ENCODE measurements at regions not wholly inside any gene's neighbourhood (a gene's known extent, or its start where the extent isn't known, plus 50 kb on each side); places are given as distances from the start of the nearest gene placed in this dataset.

DNA sequence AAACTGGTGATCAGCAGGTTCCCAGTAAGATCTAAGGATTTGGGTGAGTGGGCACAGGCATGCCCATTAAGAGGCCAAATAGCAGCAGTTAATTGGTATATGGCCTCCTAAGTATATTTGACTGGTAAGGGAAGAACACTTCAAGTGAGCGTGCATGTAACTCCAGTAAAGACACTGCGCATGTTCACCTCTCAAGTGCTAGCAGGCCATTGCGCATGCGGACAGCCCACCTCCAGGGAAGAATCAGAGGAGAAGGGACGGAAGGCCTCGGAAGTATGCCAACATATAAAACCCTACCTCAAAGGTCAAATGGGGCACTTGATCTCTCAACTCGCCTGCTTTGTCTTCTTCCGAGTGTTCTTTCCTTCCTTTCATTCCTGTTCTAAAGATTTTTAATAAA, 118.0 kb downstream of the ARL5B start:
- DNase-seq (no peak), ATAC-seq (ENCODE audit: low read depth) (no peak)
- H3K27ac ChIP-seq (ENCODE audit: low read length in 2 of 2), result no peak overlapping the region
- no peaks in the 10 kb centered on the region for H3K36me3 ChIP-seq (replicated peaks in 1 of 2; ENCODE audit: control extremely low read depth in 1 of 2, control insufficient read depth in 1 of 2, extremely low read depth in 1 of 2, insufficient read depth in 2 of 2, low read length in 1 of 2)
- no peaks in the 10 kb centered on the region for H3K79me2 ChIP-seq (ENCODE audit: control insufficient read depth, insufficient read depth, low read length)
- 84% methylated on average over 8 of the region's 8 CpGs for WGBS (ENCODE audit: insufficient coverage)
- intact Hi-C loops (cut with micrococcal nuclease), result no loop called here
- Mint-ChIP-seq H3K27ac (no peak overlapping the region), H3K27me3 (no peaks in the 10 kb centered on the region), H3K4me3 (no peak overlapping the region), H3K9me3 (ENCODE audit: insufficient read depth) (no peaks in the 10 kb centered on the region), H3K4me1 (no peaks in the 10 kb centered on the region)
- TF ChIP-seq, protein P1, sequence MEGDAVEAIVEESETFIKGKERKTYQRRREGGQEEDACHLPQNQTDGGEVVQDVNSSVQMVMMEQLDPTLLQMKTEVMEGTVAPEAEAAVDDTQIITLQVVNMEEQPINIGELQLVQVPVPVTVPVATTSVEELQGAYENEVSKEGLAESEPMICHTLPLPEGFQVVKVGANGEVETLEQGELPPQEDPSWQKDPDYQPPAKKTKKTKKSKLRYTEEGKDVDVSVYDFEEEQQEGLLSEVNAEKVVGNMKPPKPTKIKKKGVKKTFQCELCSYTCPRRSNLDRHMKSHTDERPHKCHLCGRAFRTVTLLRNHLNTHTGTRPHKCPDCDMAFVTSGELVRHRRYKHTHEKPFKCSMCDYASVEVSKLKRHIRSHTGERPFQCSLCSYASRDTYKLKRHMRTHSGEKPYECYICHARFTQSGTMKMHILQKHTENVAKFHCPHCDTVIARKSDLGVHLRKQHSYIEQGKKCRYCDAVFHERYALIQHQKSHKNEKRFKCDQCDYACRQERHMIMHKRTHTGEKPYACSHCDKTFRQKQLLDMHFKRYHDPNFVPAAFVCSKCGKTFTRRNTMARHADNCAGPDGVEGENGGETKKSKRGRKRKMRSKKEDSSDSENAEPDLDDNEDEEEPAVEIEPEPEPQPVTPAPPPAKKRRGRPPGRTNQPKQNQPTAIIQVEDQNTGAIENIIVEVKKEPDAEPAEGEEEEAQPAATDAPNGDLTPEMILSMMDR (IDR thresholded peaks at IDR 0.05), result no peak
- no peak for TF ChIP-seq EZH2 (IDR thresholded peaks at IDR 0.05; ENCODE audit: borderline replicate concordance, insufficient read depth, low read depth, low read length, poor library complexity, severe bottlenecking)
- H3K4me3 ChIP-seq (ENCODE audit: control extremely low read depth in 1 of 5, extremely low read depth in 1 of 5, insufficient read depth in 1 of 5, low read depth in 2 of 5, low read length in 4 of 5), result no peak overlapping the region
- ChIA-PET POLR2A (no interaction called here), CTCF (no interaction called here)
- no peak overlapping the region for H2AFZ ChIP-seq (ENCODE audit: insufficient read depth, low read depth, low read length, poor library complexity, severe bottlenecking)
- H3K9me3 ChIP-seq (ENCODE audit: control extremely low read depth in 1 of 3, control insufficient read depth in 2 of 3, insufficient read depth in 1 of 3, low read length in 2 of 3), result peaks cover 0 to 2% (median 0%) of the 10 kb centered on the region in 3 donors
- H4K20me1 ChIP-seq (ENCODE audit: control insufficient read depth, insufficient read depth, low read length, poor library complexity, severe bottlenecking), result no peaks in the 10 kb centered on the region
- H3K4me2 ChIP-seq (replicated peaks; ENCODE audit: low read depth, low read length, poor library complexity, severe bottlenecking), result no peak overlapping the region
- H3K4me1 ChIP-seq (ENCODE audit: control insufficient read depth in 2 of 2, insufficient read depth in 2 of 2, low read length in 2 of 2), result no peaks in the 10 kb centered on the region
- no peaks in the 10 kb centered on the region for H3K27me3 ChIP-seq (replicated peaks in 1 of 4; ENCODE audit: control extremely low read depth in 1 of 4, control insufficient read depth in 3 of 4, insufficient read depth in 4 of 4, low read length in 3 of 4)
- H3K9ac ChIP-seq (ENCODE audit: low read length), result no peak overlapping the region

DNA sequence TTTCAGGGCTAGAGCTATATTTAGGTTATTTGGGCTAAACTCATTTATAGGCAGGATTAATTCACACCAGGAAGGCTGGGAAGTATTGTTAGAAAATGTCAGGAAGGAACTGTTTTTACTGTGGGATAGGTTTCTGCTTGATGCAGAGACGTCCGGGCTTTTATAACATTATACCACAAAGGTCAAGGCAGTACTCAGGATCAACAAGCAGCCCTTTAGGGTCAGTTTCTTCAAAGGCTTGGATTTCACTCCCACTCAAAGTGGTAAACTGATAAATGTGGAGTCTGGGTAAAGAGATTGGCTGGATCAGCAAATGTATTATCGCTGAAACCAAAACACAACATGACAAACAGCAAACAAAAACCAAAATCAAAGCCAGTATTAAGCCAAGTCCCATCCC, 127.2 kb downstream of the ARL5B start:
- H3K9me3 Mint-ChIP-seq (ENCODE audit: insufficient read depth), result peaks cover 5% of the 10 kb centered on the region
- Histone ChIP-seq H3K9me3 (ENCODE audit: control extremely low read depth in 1 of 3, control insufficient read depth in 2 of 3, insufficient read depth in 1 of 3, low read length in 2 of 3) (no peaks in the 10 kb centered on the region), H2AFZ (ENCODE audit: insufficient read depth, low read depth, low read length, poor library complexity, severe bottlenecking) (no peak overlapping the region), H3K4me2 (replicated peaks; ENCODE audit: low read depth, low read length, poor library complexity, severe bottlenecking) (no peak overlapping the region), H3K9ac (ENCODE audit: low read length) (no peak overlapping the region), H3K36me3 (replicated peaks in 1 of 2; ENCODE audit: control extremely low read depth in 1 of 2, control insufficient read depth in 1 of 2, extremely low read depth in 1 of 2, insufficient read depth in 2 of 2, low read length in 1 of 2) (no peaks in the 10 kb centered on the region), H3K4me1 (ENCODE audit: control insufficient read depth in 2 of 2, insufficient read depth in 2 of 2, low read length in 2 of 2) (no peaks in the 10 kb centered on the region), H4K20me1 (ENCODE audit: control insufficient read depth, insufficient read depth, low read length, poor library complexity, severe bottlenecking) (no peaks in the 10 kb centered on the region), H3K27me3 (replicated peaks in 1 of 4; ENCODE audit: control extremely low read depth in 1 of 4, control insufficient read depth in 3 of 4, insufficient read depth in 4 of 4, low read length in 3 of 4) (no peaks in the 10 kb centered on the region), H3K79me2 (ENCODE audit: control insufficient read depth, insufficient read depth, low read length) (no peaks in the 10 kb centered on the region), H3K27ac (ENCODE audit: low read length in 2 of 2) (no peak overlapping the region), H3K4me3 (ENCODE audit: control extremely low read depth in 1 of 5, extremely low read depth in 1 of 5, insufficient read depth in 1 of 5, low read depth in 2 of 5, low read length in 4 of 5) (no peak overlapping the region)
- no peak overlapping the region for H3K27ac Mint-ChIP-seq
- CTCF ChIA-PET, result no interaction called here
- TF ChIP-seq, protein P1 (IDR thresholded peaks at IDR 0.05), result no peak
- no peak for TF ChIP-seq EZH2 (IDR thresholded peaks at IDR 0.05; ENCODE audit: borderline replicate concordance, insufficient read depth, low read depth, low read length, poor library complexity, severe bottlenecking)
- POLR2A ChIA-PET, result no interaction called here
- no peak for DNase-seq
- H3K27me3 Mint-ChIP-seq, result no peaks in the 10 kb centered on the region
- no CpG with 5 or more reads among the region's 3 CpGs for WGBS (ENCODE audit: insufficient coverage)
- no peak overlapping the region for H3K4me3 Mint-ChIP-seq
- no peaks in the 10 kb centered on the region for H3K4me1 Mint-ChIP-seq
- no peak for ATAC-seq (ENCODE audit: low read depth)
- intact Hi-C loops (cut with micrococcal nuclease), result no loop called here
